Calu3 (cell line): ENCODE measurements at regions not wholly inside any gene's neighbourhood (a gene's known extent, or its start where the extent isn't known, plus 50 kb on each side); places are given as distances from the start of the nearest gene placed in this dataset.

ENCODE experiments used
- BruUV-seq: library from RNA; stranded (reverse); fragments of 400-500 nt; replicated peaks from 2 replicates; lab custom pipeline; 2021; lab: Mats Ljungman, UMichigan
- CTCF ChIA-PET: fragments of 300-600 bp; sonication (Branson Sonifier 250); formaldehyde crosslinking; loops from one replicate; lab custom pipeline; 2022; ENCODE audit warnings: antibody characterized with exemption; lab: Charles Lee
- DNase-seq: peaks from one replicate; pipeline ENCODE4 v3.0.0; 2022
- H3K27ac Mint-ChIP-seq: one replicate; pipeline ENCODE4 v1.8.0; 2022; ENCODE audit warnings: mixed read lengths; ENCODE audit not compliant: unreplicated experiment
- H3K27me3 Mint-ChIP-seq: one replicate; pipeline ENCODE4 v1.8.0; 2022; ENCODE audit warnings: mixed read lengths; ENCODE audit not compliant: unreplicated experiment
- H3K36me3 Mint-ChIP-seq: one replicate; pipeline ENCODE4 v1.8.0; 2022; ENCODE audit warnings: mild to moderate bottlenecking, moderate library complexity, mixed read lengths; ENCODE audit not compliant: insufficient read depth, unreplicated experiment
- H3K4me1 Mint-ChIP-seq: one replicate; pipeline ENCODE4 v1.8.0; 2022; ENCODE audit warnings: mild to moderate bottlenecking, low read depth, mixed read lengths; ENCODE audit not compliant: unreplicated experiment
- H3K4me3 Mint-ChIP-seq: one replicate; pipeline ENCODE4 v1.8.0; 2022; ENCODE audit warnings: mild to moderate bottlenecking, low read depth, moderate library complexity, mixed read lengths; ENCODE audit not compliant: unreplicated experiment
- H3K9me3 Mint-ChIP-seq: one replicate; pipeline ENCODE4 v1.8.0; 2022; ENCODE audit warnings: low read depth, mixed read lengths; ENCODE audit not compliant: unreplicated experiment
- intact Hi-C: fragments of 100-400 bp; cut with micrococcal nuclease; formaldehyde crosslinking; loops from one replicate; pipeline ENCODE4 v1.10.0; 2022; ENCODE audit not compliant: unreplicated experiment
- TF ChIP-seq, protein P1 (sequence below): fragments of 200-600 bp; IDR thresholded peaks from one replicate; pipeline ENCODE4 v1.8.0; 2022; ENCODE audit warnings: antibody characterized with exemption; ENCODE audit not compliant: unreplicated experiment

DNA sequence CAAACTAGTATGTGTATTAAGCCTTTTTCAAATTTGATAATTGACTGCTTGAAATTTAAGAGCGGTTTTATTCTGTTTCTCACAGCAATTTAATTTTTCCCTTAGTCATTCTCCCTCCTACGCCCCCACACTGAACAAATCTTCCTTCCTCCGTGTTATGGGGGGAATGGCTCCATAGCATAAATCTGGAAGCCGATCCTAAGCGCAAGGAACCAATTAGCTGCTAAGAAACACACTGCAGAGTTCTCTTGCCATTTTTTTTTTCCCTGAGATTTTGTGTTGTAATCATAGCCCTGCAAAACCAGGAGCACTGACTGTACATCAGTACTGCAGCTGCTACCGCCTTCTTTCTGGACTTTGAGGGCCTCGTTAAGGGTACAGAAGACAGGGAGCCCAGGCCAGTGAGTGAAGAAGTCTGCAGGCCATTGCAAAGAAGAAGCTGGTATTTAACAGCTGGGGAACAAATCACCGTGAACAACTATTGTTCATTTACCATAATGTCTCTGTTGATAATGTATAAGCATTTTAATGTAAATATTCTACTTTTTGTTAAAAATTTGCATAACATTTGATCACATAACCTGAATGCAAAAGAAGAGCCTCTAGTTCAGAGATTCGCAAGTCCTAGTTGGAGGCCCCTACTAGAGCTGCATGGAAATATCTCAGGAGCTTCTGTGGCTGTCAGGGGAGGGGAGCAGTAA is 264.0 kb downstream of the LRATD1 start:
- CTCF ChIA-PET = interaction anchor here (1.4 kb wide), 1 partner anchor 28 kb away, joined by 6 read pairs; no protein-coding TSS in a partner anchor
- no peak overlapping the region for H3K4me3 Mint-ChIP-seq
- H3K27me3 Mint-ChIP-seq = no peaks in the 10 kb centered on the region
- no peak for DNase-seq
- H3K4me1 Mint-ChIP-seq = peaks cover 13% of the 10 kb centered on the region
- TF ChIP-seq, protein P1, sequence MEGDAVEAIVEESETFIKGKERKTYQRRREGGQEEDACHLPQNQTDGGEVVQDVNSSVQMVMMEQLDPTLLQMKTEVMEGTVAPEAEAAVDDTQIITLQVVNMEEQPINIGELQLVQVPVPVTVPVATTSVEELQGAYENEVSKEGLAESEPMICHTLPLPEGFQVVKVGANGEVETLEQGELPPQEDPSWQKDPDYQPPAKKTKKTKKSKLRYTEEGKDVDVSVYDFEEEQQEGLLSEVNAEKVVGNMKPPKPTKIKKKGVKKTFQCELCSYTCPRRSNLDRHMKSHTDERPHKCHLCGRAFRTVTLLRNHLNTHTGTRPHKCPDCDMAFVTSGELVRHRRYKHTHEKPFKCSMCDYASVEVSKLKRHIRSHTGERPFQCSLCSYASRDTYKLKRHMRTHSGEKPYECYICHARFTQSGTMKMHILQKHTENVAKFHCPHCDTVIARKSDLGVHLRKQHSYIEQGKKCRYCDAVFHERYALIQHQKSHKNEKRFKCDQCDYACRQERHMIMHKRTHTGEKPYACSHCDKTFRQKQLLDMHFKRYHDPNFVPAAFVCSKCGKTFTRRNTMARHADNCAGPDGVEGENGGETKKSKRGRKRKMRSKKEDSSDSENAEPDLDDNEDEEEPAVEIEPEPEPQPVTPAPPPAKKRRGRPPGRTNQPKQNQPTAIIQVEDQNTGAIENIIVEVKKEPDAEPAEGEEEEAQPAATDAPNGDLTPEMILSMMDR = no peak
- BruUV-seq = no TSS peak
- no peaks in the 10 kb centered on the region for H3K36me3 Mint-ChIP-seq
- H3K27ac Mint-ChIP-seq = no peak overlapping the region
- intact Hi-C loops = no loop called here
- peaks cover 26% of the 10 kb centered on the region for H3K9me3 Mint-ChIP-seq

DNA sequence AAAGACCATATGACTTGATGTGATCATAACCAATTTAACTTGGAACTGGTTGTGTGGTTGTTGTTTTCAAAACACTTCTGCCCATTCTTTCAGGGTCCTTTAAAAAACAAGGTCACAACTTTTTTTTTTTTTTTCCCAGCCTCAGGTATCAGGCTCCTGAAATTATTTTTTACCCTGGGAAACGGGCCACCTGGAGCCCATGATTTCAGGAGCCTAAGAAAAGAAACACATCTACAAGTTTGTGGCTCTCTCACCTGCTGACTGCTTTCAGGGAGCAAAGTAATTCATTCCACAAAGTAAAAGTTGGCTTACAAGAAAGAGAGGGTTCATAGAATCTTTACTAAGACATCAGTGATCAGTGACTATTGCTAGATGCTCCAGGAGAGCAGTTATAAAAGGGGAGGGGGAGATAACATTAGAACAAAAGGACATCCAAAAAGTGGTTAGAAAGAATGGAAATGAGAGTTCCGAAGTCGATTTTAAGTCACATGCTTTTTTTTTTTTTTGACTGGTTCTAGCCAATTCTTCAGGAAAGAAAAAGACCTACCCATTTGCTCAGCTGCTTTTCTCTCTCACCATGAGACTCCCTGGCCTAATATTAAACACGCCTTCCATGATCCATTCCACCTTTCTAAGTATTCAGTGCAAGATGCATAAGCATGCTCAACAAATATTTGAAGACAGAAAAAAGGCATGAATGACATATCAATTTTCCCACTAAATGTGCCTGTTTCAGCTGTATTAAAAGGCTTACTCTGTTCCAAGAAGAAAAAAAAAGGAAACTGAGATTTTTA is 267.3 kb downstream of the LRATD1 start:
- Mint-ChIP-seq H3K36me3 (no peaks in the 10 kb centered on the region), H3K27me3 (no peaks in the 10 kb centered on the region), H3K9me3 (peaks cover 17% of the 10 kb centered on the region), H3K4me1 (peaks cover 2% of the 10 kb centered on the region), H3K27ac (no peak overlapping the region), H3K4me3 (no peak overlapping the region)
- CTCF ChIA-PET = interaction anchor here (0.5 kb wide), 1 partner anchor 1708 kb away, joined by 3 read pairs; no protein-coding TSS in a partner anchor
- intact Hi-C loops = no loop called here
- TF ChIP-seq, protein P1 = no peak
- no TSS peak for BruUV-seq
- no peak for DNase-seq

GRCh38 chr2:14901737-14902136 is 269.2 kb downstream of the LRATD1 start:
- CTCF ChIA-PET = no interaction called here
- Mint-ChIP-seq H3K27ac (no peak overlapping the region), H3K27me3 (no peaks in the 10 kb centered on the region), H3K4me3 (no peak overlapping the region), H3K4me1 (no peaks in the 10 kb centered on the region), H3K9me3 (peaks cover 15% of the 10 kb centered on the region), H3K36me3 (no peaks in the 10 kb centered on the region)
- no peak for DNase-seq
- no TSS peak for BruUV-seq
- TF ChIP-seq, protein P1 = no peak
- intact Hi-C loops = no loop called here

- no TSS peak for BruUV-seq
- Mint-ChIP-seq H3K9me3 (peaks cover 15% of the 10 kb centered on the region), H3K4me1 (no peaks in the 10 kb centered on the region), H3K36me3 (no peaks in the 10 kb centered on the region), H3K27me3 (no peaks in the 10 kb centered on the region), H3K4me3 (no peak overlapping the region), H3K27ac (no peak overlapping the region)
- no peak for DNase-seq
- TF ChIP-seq, protein P1 = no peak
- intact Hi-C loops = no loop called here
- CTCF ChIA-PET = no interaction called here
Observed at GRCh38 chr2:14902953-14903352, 270.4 kb downstream of the LRATD1 start.
